Hepatocyte (in vitro differentiated cells): ENCODE measurements at regions not wholly inside any gene's neighbourhood (a gene's known extent, or its start where the extent isn't known, plus 50 kb on each side); places are given as distances from the start of the nearest gene placed in this dataset.

Source experiments
- EZH2 ChIP-seq: fragments of 200-600 bp; sonication (generic); IDR thresholded peaks from 2 replicates; pipeline ENCODE4 v1.6.1; 2016; ENCODE audit warnings: antibody characterized with exemption, mild to moderate bottlenecking, borderline replicate concordance
- EZH2phosphoT487 ChIP-seq: fragments of 200-600 bp; sonication (generic); IDR thresholded peaks from one replicate; pipeline ENCODE4 v1.6.1; 2018; ENCODE audit warnings: antibody characterized with exemption, mild to moderate bottlenecking, low read depth, moderate library complexity; ENCODE audit not compliant: unreplicated experiment, severe bottlenecking
- TF ChIP-seq, protein P1 (sequence below): fragments of 200-600 bp; sonication (generic); IDR thresholded peaks from 2 replicates; pipeline ENCODE4 v1.5.1; 2016; ENCODE audit warnings: antibody characterized with exemption, mild to moderate bottlenecking; ENCODE audit not compliant: poor library complexity

DNA sequence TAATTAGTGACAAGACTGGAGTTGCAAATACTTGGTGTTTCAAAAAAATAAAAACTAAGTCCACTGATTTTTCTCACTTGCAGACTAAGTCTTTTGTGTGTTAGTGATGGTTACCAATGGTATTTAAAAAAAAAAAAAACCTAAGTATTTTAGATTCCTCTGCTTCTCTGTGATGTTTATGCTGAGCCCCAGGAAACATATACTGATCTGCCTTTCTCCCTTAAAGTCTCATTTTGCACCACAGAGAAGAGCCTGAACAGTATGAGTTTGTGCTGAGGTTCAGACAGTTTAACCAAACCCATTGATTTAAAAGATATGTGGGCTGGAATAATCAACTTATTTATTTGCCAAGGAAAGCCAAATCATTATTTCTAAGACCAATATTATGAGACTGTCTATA lies 1305.0 kb downstream of the PCDH18 start:
- TF ChIP-seq, protein P1, sequence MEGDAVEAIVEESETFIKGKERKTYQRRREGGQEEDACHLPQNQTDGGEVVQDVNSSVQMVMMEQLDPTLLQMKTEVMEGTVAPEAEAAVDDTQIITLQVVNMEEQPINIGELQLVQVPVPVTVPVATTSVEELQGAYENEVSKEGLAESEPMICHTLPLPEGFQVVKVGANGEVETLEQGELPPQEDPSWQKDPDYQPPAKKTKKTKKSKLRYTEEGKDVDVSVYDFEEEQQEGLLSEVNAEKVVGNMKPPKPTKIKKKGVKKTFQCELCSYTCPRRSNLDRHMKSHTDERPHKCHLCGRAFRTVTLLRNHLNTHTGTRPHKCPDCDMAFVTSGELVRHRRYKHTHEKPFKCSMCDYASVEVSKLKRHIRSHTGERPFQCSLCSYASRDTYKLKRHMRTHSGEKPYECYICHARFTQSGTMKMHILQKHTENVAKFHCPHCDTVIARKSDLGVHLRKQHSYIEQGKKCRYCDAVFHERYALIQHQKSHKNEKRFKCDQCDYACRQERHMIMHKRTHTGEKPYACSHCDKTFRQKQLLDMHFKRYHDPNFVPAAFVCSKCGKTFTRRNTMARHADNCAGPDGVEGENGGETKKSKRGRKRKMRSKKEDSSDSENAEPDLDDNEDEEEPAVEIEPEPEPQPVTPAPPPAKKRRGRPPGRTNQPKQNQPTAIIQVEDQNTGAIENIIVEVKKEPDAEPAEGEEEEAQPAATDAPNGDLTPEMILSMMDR: no peak
- TF ChIP-seq EZH2phosphoT487: no peak
- TF ChIP-seq EZH2: no peak
